A549 (cell line): ENCODE measurements at regions not wholly inside any gene's neighbourhood (a gene's known extent, or its start where the extent isn't known, plus 50 kb on each side); places are given as distances from the start of the nearest gene placed in this dataset.
A peak's percentile ranks its signal among the peaks of the same experiment; 100 is the strongest.

ENCODE experiments used
- ATAC-seq, 2 experiments: fragments of 200-7000 bp in 1 of 2; fragments of >200 bp in 1 of 2; cut with Nextera tagmentation in 1 of 2; cut with Tn5 transposase in 1 of 2; 3 replicates each; pipeline versions ENCODE4 v1.8.0 to v1.9.1; 2018 to 2020; ENCODE audit warnings: mild to moderate bottlenecking in 1 of 2, moderate library complexity in 1 of 2
- CTCF ChIA-PET: fragments of 300-600 bp; sonication (Branson Sonifier 250); formaldehyde crosslinking; extraction: SDS; loops from one replicate; lab custom pipeline; 2021; ENCODE audit warnings: antibody characterized with exemption, inconsistent platforms; lab: Yijun Ruan, JAX
- POLR2A ChIA-PET: fragments of 350-600 bp; formaldehyde crosslinking; extraction: SDS; loops from one replicate; lab custom pipeline; 2021; ENCODE audit warnings: antibody characterized with exemption, inconsistent platforms; lab: Yijun Ruan, JAX
- DNase-seq, 2 experiments: peaks; one replicate each; pipeline versions ENCODE4 v3.0.0 to v3.0.0-alpha.2; 2011 to 2016; ENCODE audit warnings: low read depth in 1 of 2, low spot score in 1 of 2
- FAIRE-seq: peaks from 2 replicates; lab custom pipeline; 2011; peaks lifted over from hg19 to GRCh38; lab: Jason Lieb, UNC
- H3K27ac ChIP-seq, 2 experiments: fragments of >200 bp; sonication (Bioruptor Twin); formaldehyde crosslinking; 3 replicates each; pipeline ENCODE4 v1.5.1; 2016 to 2017
- H3K4me1 ChIP-seq: fragments of >200 bp; sonication (Bioruptor Twin); formaldehyde crosslinking; 3 replicates; pipeline ENCODE4 v1.6.1; 2016
- H3K4me2 ChIP-seq: fragments of >200 bp; sonication (Bioruptor Twin); formaldehyde crosslinking; 3 replicates; pipeline ENCODE4 v1.6.1; 2016
- H3K4me3 ChIP-seq: fragments of >200 bp; sonication (Bioruptor Twin); formaldehyde crosslinking; 3 replicates; pipeline ENCODE4 v1.5.1; 2016
- H3K9me3 ChIP-seq: fragments of >200 bp; sonication (Bioruptor Twin); formaldehyde crosslinking; 3 replicates; pipeline ENCODE4 v1.6.1; 2016
- CBX8 ChIP-seq: fragments of 200-600 bp; sonication (generic); IDR thresholded peaks from 2 replicates; pipeline ENCODE4 v1.6.1; 2016
- CHD4 ChIP-seq: fragments of 200-600 bp; sonication (generic); IDR thresholded peaks from 2 replicates; pipeline ENCODE4 v1.6.1; 2016; ENCODE audit warnings: antibody characterized with exemption, mild to moderate bottlenecking, borderline replicate concordance
- CTCF ChIP-seq: fragments of >200 bp; sonication (Bioruptor Twin); formaldehyde crosslinking; IDR thresholded peaks from 3 replicates; pipeline ENCODE4 v1.5.1; 2016
- ELK1 ChIP-seq: fragments of 150-350 bp; IDR thresholded peaks from 2 replicates; pipeline ENCODE4 v1.6.1; 2014; ENCODE audit warnings: low read depth, mild to moderate bottlenecking, low read length
- EP300 ChIP-seq, 2 experiments: fragments of >200 bp; sonication (Bioruptor Twin); formaldehyde crosslinking; IDR thresholded peaks; 2 replicates in 1 of 2; 3 replicates in 1 of 2; pipeline ENCODE4 v1.6.1; 2016 to 2017
- FOXS1 ChIP-seq: fragments of 250-450 bp; sonication (Bioruptor Pico); IDR thresholded peaks from 2 replicates; pipeline ENCODE4 v1.5.0; 2020; ENCODE audit warnings: mild to moderate bottlenecking, moderate library complexity
- HEYL ChIP-seq: fragments of 250-450 bp; sonication (Bioruptor Pico); IDR thresholded peaks from 2 replicates; pipeline ENCODE4 v1.8.0; 2021; ENCODE audit warnings: mild to moderate bottlenecking, moderate library complexity
- HOXB5 ChIP-seq: fragments of 250-450 bp; sonication (Bioruptor Pico); IDR thresholded peaks from 2 replicates; pipeline ENCODE4 v1.5.0; 2020; ENCODE audit warnings: mild to moderate bottlenecking, moderate library complexity
- JUN ChIP-seq, 2 experiments: fragments of >200 bp; sonication (Bioruptor Twin); formaldehyde crosslinking; IDR thresholded peaks; 2 replicates in 1 of 2; 3 replicates in 1 of 2; pipeline ENCODE4 v1.6.1; 2016 to 2017
- KDM1A ChIP-seq: fragments of 200-600 bp; sonication (generic); IDR thresholded peaks from 2 replicates; pipeline ENCODE4 v1.6.1; 2016; ENCODE audit warnings: low read depth, mild to moderate bottlenecking
- KDM5A ChIP-seq: fragments of 200-600 bp; sonication (generic); IDR thresholded peaks from 2 replicates; pipeline ENCODE4 v1.6.1; 2016; ENCODE audit warnings: antibody characterized with exemption, mild to moderate bottlenecking
- MAFK ChIP-seq: fragments of 450-650 bp; IDR thresholded peaks from 2 replicates; pipeline ENCODE4 v1.6.1; 2014; ENCODE audit not compliant: partially characterized antibody
- MAZ ChIP-seq: fragments of 150-350 bp; IDR thresholded peaks from 2 replicates; pipeline ENCODE4 v1.6.1; 2014; ENCODE audit warnings: antibody characterized with exemption, low read depth, low read length, borderline replicate concordance
- NFE2L2 ChIP-seq: fragments of 150-350 bp; conservative IDR thresholded peaks from 2 replicates; pipeline ENCODE4 v1.6.1; 2014; ENCODE audit warnings: low read length
- NPAS2 ChIP-seq: fragments of 250-450 bp; sonication (Bioruptor Pico); IDR thresholded peaks from 2 replicates; pipeline ENCODE4 v1.8.0; 2022; ENCODE audit warnings: mild to moderate bottlenecking, moderate library complexity, borderline replicate concordance
- RNF2 ChIP-seq: fragments of 200-600 bp; sonication (generic); IDR thresholded peaks from 2 replicates; pipeline ENCODE4 v1.6.1; 2016; ENCODE audit warnings: low read depth, mild to moderate bottlenecking, antibody characterized with exemption, moderate library complexity, borderline replicate concordance
- SREBF2 ChIP-seq: fragments of 450-650 bp; IDR thresholded peaks from 2 replicates; pipeline ENCODE4 v1.6.1; 2014; ENCODE audit warnings: mild to moderate bottlenecking, moderate library complexity
- USF2 ChIP-seq: fragments of 450-650 bp; IDR thresholded peaks from 2 replicates; pipeline ENCODE4 v1.6.1; 2014; ENCODE audit warnings: antibody characterized with exemption
- ZC3H11A ChIP-seq: fragments of 450-650 bp; IDR thresholded peaks from 2 replicates; pipeline ENCODE4 v1.6.1; 2014; ENCODE audit warnings: antibody characterized with exemption, mild to moderate bottlenecking
- WGBS: methylation state at CpG from one replicate; pipeline ENCODE4 v1.1.6; 2017; ENCODE audit errors: missing lambda C conversion rate; 5-methylcytosine and 5-hydroxymethylcytosine counted together
- TF ChIP-seq, protein P1 (sequence below): fragments of 200-600 bp; sonication (generic); IDR thresholded peaks from 2 replicates; pipeline ENCODE4 v1.6.1; 2016; ENCODE audit warnings: antibody characterized with exemption, mild to moderate bottlenecking, moderate library complexity
- TF ChIP-seq, protein P2 (sequence below): IDR thresholded peaks from 2 replicates; pipeline ENCODE4 v1.6.1; 2012; ENCODE audit warnings: low read depth, borderline replicate concordance
- TF ChIP-seq, protein P3 (sequence below): fragments of 250-450 bp; sonication (Bioruptor Pico); IDR thresholded peaks from 2 replicates; pipeline ENCODE4 v1.5.0; 2021; ENCODE audit warnings: mild to moderate bottlenecking, moderate library complexity, borderline replicate concordance

- H3K27ac ChIP-seq = no peak overlapping the region
- FAIRE-seq (no peak), DNase-seq (peak in 1 of 2 experiments; percentile 24)
- CTCF ChIA-PET = interaction anchor here (1.6 kb wide), 1 partner anchor 32 kb away, joined by 3 read pairs; no protein-coding TSS in a partner anchor
- no peaks in the 10 kb centered on the region for H3K4me1 ChIP-seq
- no peaks in the 10 kb centered on the region for H3K9me3 ChIP-seq
- WGBS = 88% methylated on average over 26 of the region's 28 CpGs
- H3K4me3 ChIP-seq = no peak overlapping the region
- TF ChIP-seq HOXB5 (CRISPR knock-in tag) (no peak), EP300 (IDR thresholded peaks at IDR 0.05) (no peak), MAZ (no peak), FOXS1 (CRISPR knock-in tag) (no peak), USF2 (no peak), MAFK (no peak), CBX8 (no peak), HEYL (no peak), RNF2 (no peak), NFE2L2 (no peak), KDM5A (no peak), ELK1 (no peak), ZC3H11A (no peak), JUN (IDR thresholded peaks at IDR 0.05) (no peak)
- TF ChIP-seq, protein P1, sequence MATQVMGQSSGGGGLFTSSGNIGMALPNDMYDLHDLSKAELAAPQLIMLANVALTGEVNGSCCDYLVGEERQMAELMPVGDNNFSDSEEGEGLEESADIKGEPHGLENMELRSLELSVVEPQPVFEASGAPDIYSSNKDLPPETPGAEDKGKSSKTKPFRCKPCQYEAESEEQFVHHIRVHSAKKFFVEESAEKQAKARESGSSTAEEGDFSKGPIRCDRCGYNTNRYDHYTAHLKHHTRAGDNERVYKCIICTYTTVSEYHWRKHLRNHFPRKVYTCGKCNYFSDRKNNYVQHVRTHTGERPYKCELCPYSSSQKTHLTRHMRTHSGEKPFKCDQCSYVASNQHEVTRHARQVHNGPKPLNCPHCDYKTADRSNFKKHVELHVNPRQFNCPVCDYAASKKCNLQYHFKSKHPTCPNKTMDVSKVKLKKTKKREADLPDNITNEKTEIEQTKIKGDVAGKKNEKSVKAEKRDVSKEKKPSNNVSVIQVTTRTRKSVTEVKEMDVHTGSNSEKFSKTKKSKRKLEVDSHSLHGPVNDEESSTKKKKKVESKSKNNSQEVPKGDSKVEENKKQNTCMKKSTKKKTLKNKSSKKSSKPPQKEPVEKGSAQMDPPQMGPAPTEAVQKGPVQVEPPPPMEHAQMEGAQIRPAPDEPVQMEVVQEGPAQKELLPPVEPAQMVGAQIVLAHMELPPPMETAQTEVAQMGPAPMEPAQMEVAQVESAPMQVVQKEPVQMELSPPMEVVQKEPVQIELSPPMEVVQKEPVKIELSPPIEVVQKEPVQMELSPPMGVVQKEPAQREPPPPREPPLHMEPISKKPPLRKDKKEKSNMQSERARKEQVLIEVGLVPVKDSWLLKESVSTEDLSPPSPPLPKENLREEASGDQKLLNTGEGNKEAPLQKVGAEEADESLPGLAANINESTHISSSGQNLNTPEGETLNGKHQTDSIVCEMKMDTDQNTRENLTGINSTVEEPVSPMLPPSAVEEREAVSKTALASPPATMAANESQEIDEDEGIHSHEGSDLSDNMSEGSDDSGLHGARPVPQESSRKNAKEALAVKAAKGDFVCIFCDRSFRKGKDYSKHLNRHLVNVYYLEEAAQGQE = no peak
- TF ChIP-seq, all 56 proteins: peak for 0
- POLR2A ChIA-PET = no interaction called here
- peak in 1 of 2 experiments; percentile 56; a peak in 1 of 6 replicates for ATAC-seq
- no peak overlapping the region for H3K4me2 ChIP-seq
These were observed 86.3 kb downstream of the DACT2 start for GRCh38 chr6:168232989-168233874.

GRCh38 chr6:168232528-168232927 is 87.0 kb downstream of the DACT2 start:
- ChIA-PET CTCF (interaction anchor here (1.6 kb wide), 1 partner anchor 31 kb away, joined by 3 read pairs; no protein-coding TSS in a partner anchor), POLR2A (no interaction called here)
- no peak for DNase-seq
- Histone ChIP-seq H3K4me3 (no peak overlapping the region), H3K4me1 (no peaks in the 10 kb centered on the region), H3K9me3 (no peaks in the 10 kb centered on the region), H3K27ac (no peak overlapping the region), H3K4me2 (no peak overlapping the region)
- 82% methylated on average over 11 of the region's 11 CpGs for WGBS
- no peak for ATAC-seq
- no peak for FAIRE-seq
- no peak for TF ChIP-seq JUN (IDR thresholded peaks at IDR 0.05)
- no peak for TF ChIP-seq CHD4
- TF ChIP-seq SREBF2 = no peak

DNA sequence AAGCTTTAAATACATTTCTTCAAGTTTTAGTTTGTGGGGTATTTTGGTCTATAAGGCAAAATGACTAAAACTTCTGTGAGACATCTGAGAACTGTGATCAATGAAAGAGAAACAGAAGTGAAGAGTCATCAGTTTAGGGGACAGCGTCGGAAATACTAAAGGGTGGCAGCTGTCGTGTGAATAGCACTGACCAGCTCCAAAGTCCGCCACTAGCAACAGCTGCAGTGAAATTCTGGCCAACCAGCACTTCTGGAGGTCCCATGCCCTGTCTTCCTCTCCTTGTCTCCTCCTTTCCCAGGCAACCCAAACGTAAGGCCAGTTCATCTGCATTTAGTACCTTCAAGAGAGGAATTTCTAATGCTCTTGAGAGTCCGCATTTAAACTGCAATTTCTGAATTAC is 87.5 kb downstream of the DACT2 start:
- no peak for ATAC-seq
- Histone ChIP-seq H3K9me3 (no peaks in the 10 kb centered on the region), H3K4me1 (no peaks in the 10 kb centered on the region), H3K4me2 (no peak overlapping the region), H3K27ac (no peak overlapping the region), H3K4me3 (no peak overlapping the region)
- DNase-seq = no peak
- WGBS = 78% methylated on average over 6 of the region's 6 CpGs
- CTCF ChIA-PET = interaction anchor here (0.8 to 1.6 kb wide), 2 partner anchors 9 to 31 kb away, joined by 3 read pairs; no protein-coding TSS in a partner anchor
- FAIRE-seq = no peak
- POLR2A ChIA-PET = no interaction called here
- TF ChIP-seq, protein P2, sequence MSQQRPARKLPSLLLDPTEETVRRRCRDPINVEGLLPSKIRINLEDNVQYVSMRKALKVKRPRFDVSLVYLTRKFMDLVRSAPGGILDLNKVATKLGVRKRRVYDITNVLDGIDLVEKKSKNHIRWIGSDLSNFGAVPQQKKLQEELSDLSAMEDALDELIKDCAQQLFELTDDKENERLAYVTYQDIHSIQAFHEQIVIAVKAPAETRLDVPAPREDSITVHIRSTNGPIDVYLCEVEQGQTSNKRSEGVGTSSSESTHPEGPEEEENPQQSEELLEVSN = no peak
- TF ChIP-seq NFE2L2 (no peak), CBX8 (no peak), KDM5A (no peak), CTCF (no peak), KDM1A (no peak), RNF2 (no peak), NPAS2 (CRISPR knock-in tag) (no peak)
- TF ChIP-seq, protein P3, sequence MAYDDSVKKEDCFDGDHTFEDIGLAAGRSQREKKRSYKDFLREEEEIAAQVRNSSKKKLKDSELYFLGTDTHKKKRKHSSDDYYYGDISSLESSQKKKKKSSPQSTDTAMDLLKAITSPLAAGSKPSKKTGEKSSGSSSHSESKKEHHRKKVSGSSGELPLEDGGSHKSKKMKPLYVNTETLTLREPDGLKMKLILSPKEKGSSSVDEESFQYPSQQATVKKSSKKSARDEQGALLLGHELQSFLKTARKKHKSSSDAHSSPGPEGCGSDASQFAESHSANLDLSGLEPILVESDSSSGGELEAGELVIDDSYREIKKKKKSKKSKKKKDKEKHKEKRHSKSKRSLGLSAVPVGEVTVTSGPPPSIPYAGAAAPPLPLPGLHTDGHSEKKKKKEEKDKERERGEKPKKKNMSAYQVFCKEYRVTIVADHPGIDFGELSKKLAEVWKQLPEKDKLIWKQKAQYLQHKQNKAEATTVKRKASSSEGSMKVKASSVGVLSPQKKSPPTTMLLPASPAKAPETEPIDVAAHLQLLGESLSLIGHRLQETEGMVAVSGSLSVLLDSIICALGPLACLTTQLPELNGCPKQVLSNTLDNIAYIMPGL (CRISPR knock-in tag) = no peak
